AG10803 (cell line): ENCODE measurements at regions not wholly inside any gene's neighbourhood (a gene's known extent, or its start where the extent isn't known, plus 50 kb on each side); places are given as distances from the start of the nearest gene placed in this dataset.

Experiments used
- DNase-seq: peaks from one replicate; pipeline ENCODE4 v3.0.0; 2010; ENCODE audit warnings: low read depth
- H3K4me3 ChIP-seq: 2 replicates; pipeline ENCODE4 v1.5.1; 2011; ENCODE audit warnings: mild to moderate bottlenecking, low read length, control low read depth
- CTCF ChIP-seq: conservative IDR thresholded peaks from 2 replicates; pipeline ENCODE4 v1.5.1; 2011; ENCODE audit warnings: mild to moderate bottlenecking, low read length, control low read depth, inconsistent platforms

- H3K4me3 ChIP-seq: no peak overlapping the region
- peak; percentile 17 for DNase-seq
- no peak for TF ChIP-seq CTCF
Measured at GRCh38 chr7:22920672-22921071, 93.3 kb downstream of the HYCC1 start.

GRCh38 chr7:22913158-22913557 lies 90.5 kb upstream of the TOMM7 start:
- no peak overlapping the region for H3K4me3 ChIP-seq
- DNase-seq: no peak
- TF ChIP-seq CTCF: no peak

- H3K4me3 ChIP-seq: no peak overlapping the region
- DNase-seq: peak; percentile 45
- no peak for TF ChIP-seq CTCF
Measured at GRCh38 chr7:22911889-22912288, 89.2 kb upstream of the TOMM7 start.

GRCh38 chr7:22909917-22910316 lies 87.3 kb upstream of the TOMM7 start:
- TF ChIP-seq CTCF: no peak
- no peak for DNase-seq
- no peak overlapping the region for H3K4me3 ChIP-seq

- H3K4me3 ChIP-seq: no peak overlapping the region
- TF ChIP-seq CTCF: no peak
- DNase-seq: no peak
Measured at GRCh38 chr7:22907805-22908204, 85.2 kb upstream of the TOMM7 start.

GRCh38 chr7:22900784-22901183 lies 78.1 kb upstream of the TOMM7 start:
- DNase-seq: no peak
- TF ChIP-seq CTCF: no peak
- no peak overlapping the region for H3K4me3 ChIP-seq

GRCh38 chr7:22900101-22900500 lies 77.5 kb upstream of the TOMM7 start:
- H3K4me3 ChIP-seq: no peak overlapping the region
- no peak for TF ChIP-seq CTCF
- no peak for DNase-seq
